ENCODE measurements at regions not wholly inside any gene's neighbourhood (a gene's known extent, or its start where the extent isn't known, plus 50 kb on each side); places are given as distances from the start of the nearest gene placed in this dataset.

DNA sequence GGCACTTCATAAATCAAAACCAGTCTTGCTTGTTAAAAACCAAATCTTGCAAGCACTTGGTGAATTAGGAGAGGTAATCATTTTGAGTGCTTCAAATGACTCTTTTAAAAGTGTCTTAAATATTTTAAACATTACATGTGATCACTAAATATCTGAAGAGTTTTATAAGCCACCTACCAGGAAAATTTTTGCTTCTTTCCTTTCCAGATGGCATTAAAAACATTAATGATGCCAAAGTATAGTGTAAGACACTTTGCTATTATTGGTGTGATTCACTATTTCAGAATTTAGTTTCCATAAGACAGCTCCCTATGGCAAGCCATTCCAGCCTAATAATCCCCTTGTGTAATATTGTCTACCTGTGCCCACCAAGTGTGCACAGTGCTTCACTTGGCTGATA, 548.8 kb upstream of the ADAMTS5 start:
- no peak for DNase-seq (ENCODE audit: low read depth)

DNA sequence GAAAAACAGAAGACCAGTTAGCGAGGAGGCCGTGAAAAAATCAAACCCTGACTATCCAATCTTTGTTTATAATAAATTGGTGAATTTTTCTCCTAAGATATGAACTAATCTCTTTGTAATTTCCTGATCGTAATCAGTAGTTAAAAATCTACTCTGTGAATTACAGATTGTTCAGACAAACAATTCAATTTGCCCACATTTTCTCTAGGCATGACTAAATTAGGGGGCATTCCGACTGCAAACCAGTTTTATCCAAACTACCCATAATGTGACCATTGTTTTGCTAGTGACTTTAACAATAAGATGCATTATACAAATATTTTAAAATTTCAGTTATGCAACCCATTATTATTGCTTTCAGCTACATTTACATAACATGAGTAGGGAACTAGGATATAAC, 546.9 kb upstream of the ADAMTS5 start:
- DNase-seq (ENCODE audit: low read depth): no peak

DNA sequence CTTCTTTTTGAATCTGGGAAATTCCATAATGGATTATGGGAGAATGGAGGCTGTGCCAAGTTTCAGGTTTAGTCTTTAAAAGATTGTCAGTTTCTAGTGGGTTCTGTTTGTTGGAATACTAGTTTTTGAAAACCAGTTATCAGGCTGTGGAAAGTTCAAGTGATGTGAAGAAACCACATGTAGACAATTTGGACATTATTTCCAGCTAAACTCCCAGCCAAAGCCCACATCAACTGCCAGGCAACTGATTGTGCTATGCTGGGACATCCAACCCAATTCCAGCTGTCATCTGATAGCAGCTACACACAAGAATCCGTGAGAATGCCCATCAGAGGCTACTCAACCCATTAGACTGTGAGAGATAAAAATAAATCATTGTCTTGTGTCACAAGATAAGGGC, 546.1 kb upstream of the ADAMTS5 start:
- no peak for DNase-seq (ENCODE audit: low read depth)

DNA sequence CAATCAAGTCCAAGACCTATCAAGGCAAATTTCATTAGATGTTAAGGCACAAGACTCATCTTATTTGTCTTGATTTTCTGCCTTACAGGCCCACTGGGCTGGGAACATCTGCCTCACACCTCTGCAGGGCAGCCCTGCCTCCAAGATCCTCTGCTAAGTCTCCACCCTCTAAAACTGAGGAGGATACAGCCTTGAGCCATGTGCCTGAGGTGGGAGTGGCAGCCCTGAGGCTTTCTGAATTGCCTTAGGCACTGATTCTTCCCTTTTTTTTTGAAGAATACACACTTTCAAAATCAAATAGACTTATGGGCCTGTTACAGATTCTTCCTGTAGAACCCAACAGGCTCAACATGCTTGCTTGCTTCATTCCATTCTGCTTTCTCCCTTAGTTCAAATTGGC, 544.3 kb upstream of the ADAMTS5 start:
- DNase-seq (ENCODE audit: low read depth): no peak

- no peak for DNase-seq (ENCODE audit: low read depth)
Observed at GRCh38 chr21:27507695-27508094, 540.8 kb upstream of the ADAMTS5 start.

GRCh38 chr21:27505516-27505915, 538.6 kb upstream of the ADAMTS5 start:
- no peak for DNase-seq (ENCODE audit: low read depth)

- no peak for DNase-seq (ENCODE audit: low read depth)
Observed at GRCh38 chr21:27502801-27503200, 535.9 kb upstream of the ADAMTS5 start.

DNA sequence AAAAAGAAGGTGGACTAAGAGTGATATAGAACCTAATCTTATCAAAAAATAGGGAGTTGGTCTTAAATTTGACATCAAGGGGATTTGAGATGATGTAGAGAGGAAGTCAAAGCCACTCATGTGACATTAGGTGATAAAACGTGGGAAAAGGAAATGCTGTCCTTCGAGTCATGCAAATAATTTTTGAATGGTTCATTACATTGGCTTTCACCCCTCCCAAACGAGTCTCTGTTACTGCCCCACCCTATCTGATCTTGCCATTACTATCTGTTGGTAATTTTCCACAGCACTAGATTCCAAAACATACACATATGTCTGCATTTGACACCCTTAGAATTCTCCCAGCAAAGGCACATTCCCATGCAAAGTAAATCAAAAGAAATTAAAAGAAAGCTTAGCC, 531.1 kb upstream of the ADAMTS5 start:
- DNase-seq (ENCODE audit: low read depth): no peak

GRCh38 chr21:27495836-27496235, 528.9 kb upstream of the ADAMTS5 start:
- no peak for DNase-seq (ENCODE audit: low read depth)

DNA sequence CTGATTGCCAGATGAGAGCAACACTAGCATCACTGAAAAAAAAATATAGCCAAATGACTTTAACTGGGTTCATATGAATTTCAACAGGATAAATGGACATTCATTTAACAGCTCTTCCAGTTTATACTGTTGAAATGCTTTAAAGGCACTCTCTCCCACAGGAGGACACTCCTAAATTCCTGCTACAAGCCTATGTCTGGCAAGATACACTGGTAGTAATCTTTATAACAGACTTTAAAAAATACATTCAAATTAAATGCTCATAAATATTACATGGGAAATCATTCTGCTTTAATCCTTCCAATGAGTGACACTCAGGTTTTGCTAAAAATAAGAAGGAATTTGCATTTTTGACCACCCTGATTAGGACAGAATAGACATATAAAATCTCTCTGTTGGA, 526.7 kb upstream of the ADAMTS5 start:
- DNase-seq (ENCODE audit: low read depth): no peak

- DNase-seq (ENCODE audit: low read depth): no peak
Observed at GRCh38 chr21:27487676-27488075, 520.8 kb upstream of the ADAMTS5 start.

GRCh38 chr21:27480841-27481261, 514.0 kb upstream of the ADAMTS5 start:
- DNase-seq (ENCODE audit: low read depth): no peak

GRCh38 chr21:27477296-27477695, 510.4 kb upstream of the ADAMTS5 start:
- DNase-seq (ENCODE audit: low read depth): no peak

DNA sequence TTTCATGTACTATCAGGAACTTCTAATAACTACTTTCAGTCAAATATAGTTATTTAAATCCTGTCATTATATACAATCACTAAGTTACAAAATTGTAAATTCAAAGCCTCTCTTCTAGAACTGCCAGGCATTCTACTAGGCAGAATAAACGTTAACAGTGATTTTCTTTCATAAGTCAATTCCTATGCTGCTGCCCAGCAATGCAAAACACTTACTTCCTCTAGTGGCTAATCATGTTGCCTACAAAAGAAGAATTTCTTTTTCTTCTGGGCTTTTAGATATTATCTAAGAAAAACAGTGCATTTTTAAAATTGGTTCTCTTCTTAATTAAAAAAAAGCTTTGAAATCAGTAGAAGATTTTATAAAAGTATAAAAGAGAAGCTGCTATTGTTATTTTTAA, 509.8 kb upstream of the ADAMTS5 start:
- no peak for DNase-seq (ENCODE audit: low read depth)

DNA sequence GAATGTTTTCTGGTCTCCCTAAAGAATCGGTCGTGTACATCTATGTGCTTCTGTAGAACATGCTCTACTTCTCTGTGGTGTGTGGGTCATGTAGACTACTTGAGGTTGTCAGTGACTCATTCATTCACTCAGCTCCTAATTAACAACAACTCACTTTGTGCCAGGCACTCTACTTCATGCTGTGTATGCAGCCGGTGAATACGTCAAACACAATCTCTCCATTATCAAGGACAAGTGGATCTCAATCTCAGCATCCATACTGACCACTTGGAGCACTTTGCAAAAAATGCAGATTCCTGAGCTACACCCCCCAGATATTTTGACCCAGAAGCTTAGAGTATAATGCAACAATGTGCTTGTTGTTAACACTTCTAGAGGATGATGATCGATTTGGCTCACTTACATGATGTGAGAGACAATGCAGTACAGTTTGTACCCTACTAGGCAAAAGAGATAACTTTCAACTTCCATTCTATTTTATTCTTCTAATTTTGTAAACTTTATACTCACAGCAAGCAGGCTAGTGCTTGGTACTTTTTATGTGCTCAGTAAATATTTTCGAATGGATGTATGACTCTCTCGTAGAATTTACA, 508.6 kb upstream of the ADAMTS5 start:
- no peak for DNase-seq (ENCODE audit: low read depth)

GRCh38 chr21:27467366-27467765, 500.5 kb upstream of the ADAMTS5 start:
- DNase-seq (ENCODE audit: low read depth): no peak

DNA sequence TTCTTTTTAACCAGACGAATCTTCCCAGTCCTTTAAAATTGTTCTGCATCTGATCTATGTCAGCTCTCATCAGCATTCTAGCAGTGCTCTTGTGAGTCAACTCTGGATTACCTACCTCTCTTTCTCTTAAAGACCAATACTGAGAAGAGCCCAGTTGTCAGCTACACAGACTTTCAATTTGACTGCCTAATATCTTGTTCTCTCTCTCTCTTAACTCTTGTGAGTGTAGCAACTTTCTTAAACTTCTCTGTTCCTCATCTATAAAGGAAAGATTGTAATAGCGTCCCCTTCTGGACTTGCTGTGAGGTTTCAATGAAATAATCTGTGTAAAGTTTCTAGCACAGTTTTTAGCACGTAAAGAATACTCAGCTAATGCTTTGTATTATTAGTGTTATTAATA, 499.3 kb upstream of the ADAMTS5 start:
- no peak for DNase-seq (ENCODE audit: low read depth)

GRCh38 chr21:27464648-27465047, 497.8 kb upstream of the ADAMTS5 start:
- no peak for DNase-seq (ENCODE audit: low read depth)

- no peak for DNase-seq (ENCODE audit: low read depth)
Observed at GRCh38 chr21:27462726-27463125, 495.8 kb upstream of the ADAMTS5 start.

DNA sequence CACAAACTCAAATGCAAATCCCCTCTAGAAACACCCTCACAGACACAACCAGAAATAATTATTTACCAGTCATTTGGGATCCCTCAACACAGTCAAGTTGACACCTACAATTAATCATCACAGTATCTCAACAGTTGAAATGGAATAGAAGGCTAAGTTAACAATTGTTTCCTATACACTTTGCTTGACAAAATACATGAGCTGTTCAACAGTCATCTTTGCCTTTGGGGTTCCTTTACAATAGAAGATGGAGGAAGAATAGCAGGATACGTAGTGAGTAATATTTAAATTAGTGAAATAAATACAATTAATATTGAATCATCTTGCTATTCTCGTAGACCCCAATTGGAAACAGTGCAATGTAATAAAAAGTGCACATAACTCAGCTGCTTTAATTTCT, 487.3 kb upstream of the ADAMTS5 start:
- no peak for DNase-seq (ENCODE audit: low read depth)

GRCh38 chr21:27451116-27451515, 484.2 kb upstream of the ADAMTS5 start:
- DNase-seq (ENCODE audit: low read depth): no peak

GRCh38 chr21:27450216-27450615, 483.3 kb upstream of the ADAMTS5 start:
- no peak for DNase-seq (ENCODE audit: low read depth)

- no peak for DNase-seq (ENCODE audit: low read depth)
Observed at GRCh38 chr21:27448960-27449359, 482.1 kb upstream of the ADAMTS5 start.

- DNase-seq (ENCODE audit: low read depth): no peak
Observed at GRCh38 chr21:27447843-27448242, 481.0 kb upstream of the ADAMTS5 start.
